ENCODE measurements at regions not wholly inside any gene's neighbourhood (a gene's known extent, or its start where the extent isn't known, plus 50 kb on each side); places are given as distances from the start of the nearest gene placed in this dataset.

DNA sequence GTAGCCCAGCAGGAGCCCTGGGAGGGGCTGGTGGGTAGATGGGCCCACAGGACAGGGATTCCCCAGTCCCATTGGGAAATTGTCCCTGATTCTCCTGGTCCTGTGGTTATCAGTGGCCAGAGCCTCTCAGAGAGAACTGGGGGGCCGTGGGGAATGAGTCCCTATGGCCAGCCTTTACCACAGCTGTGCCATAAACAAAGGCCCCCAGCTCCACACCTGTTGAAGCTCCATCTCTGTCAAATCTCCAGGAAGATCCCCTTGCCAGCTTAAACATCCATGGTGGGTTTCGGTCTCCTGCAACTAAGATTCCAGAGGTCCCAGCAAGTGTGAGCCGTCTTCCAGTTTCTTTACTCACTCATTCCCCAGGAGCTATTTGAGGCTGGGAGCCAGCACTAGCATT, 897.1 kb downstream of the LRRTM4 start:
- H2AFZ ChIP-seq (ENCODE audit: low read depth, low read length), result no peak overlapping the region
- H3K36me3 ChIP-seq (ENCODE audit: control insufficient read depth in 2 of 2, extremely low read depth in 1 of 2, insufficient read depth in 2 of 2, low read length in 2 of 2), result no peaks in the 10 kb centered on the region
- no peak for DNase-seq (ENCODE audit: low read depth, low spot score)
- H3K4me2 ChIP-seq (ENCODE audit: insufficient read depth, low read length), result no peak overlapping the region
- H3K79me2 ChIP-seq (ENCODE audit: control insufficient read depth, insufficient read depth, low read length), result no peaks in the 10 kb centered on the region
- ChIA-PET CTCF (no interaction called here), POLR2A (no interaction called here)
- H3K9me3 ChIP-seq (replicated peaks; ENCODE audit: control insufficient read depth, insufficient read depth, low read length), result no peaks in the 10 kb centered on the region
- no peaks in the 10 kb centered on the region for H3K9me1 ChIP-seq (replicated peaks; ENCODE audit: control insufficient read depth, extremely low read depth, insufficient read depth, low read length)
- no peak overlapping the region for H3K9ac ChIP-seq (replicated peaks; ENCODE audit: extremely low read depth, insufficient read depth, low read length)
- H4K20me1 ChIP-seq (replicated peaks; ENCODE audit: control insufficient read depth, extremely low read depth, insufficient read depth, low read length), result no peaks in the 10 kb centered on the region
- no peak overlapping the region for H3K27ac ChIP-seq (ENCODE audit: insufficient read depth, low read depth, low read length)
- dilution Hi-C loops (cut with MboI; ENCODE audit: extremely low pct_ligation_motif_present, low sequenced_read_pairs) (no loop called here), intact Hi-C loops (cut with micrococcal nuclease) (no loop called here)
- H3K4me3 ChIP-seq (replicated peaks in 1 of 3; ENCODE audit: insufficient read depth in 1 of 3, low read depth in 1 of 3, low read length in 3 of 3), result no peak overlapping the region
- no peaks in the 10 kb centered on the region for H3K27me3 ChIP-seq (ENCODE audit: control insufficient read depth in 2 of 2, insufficient read depth in 2 of 2, low read length in 2 of 2)
- FAIRE-seq, result no peak
- no peaks in the 10 kb centered on the region for H3K4me1 ChIP-seq (ENCODE audit: control insufficient read depth, extremely low read depth, insufficient read depth, low read length)
- TF ChIP-seq, protein P1, sequence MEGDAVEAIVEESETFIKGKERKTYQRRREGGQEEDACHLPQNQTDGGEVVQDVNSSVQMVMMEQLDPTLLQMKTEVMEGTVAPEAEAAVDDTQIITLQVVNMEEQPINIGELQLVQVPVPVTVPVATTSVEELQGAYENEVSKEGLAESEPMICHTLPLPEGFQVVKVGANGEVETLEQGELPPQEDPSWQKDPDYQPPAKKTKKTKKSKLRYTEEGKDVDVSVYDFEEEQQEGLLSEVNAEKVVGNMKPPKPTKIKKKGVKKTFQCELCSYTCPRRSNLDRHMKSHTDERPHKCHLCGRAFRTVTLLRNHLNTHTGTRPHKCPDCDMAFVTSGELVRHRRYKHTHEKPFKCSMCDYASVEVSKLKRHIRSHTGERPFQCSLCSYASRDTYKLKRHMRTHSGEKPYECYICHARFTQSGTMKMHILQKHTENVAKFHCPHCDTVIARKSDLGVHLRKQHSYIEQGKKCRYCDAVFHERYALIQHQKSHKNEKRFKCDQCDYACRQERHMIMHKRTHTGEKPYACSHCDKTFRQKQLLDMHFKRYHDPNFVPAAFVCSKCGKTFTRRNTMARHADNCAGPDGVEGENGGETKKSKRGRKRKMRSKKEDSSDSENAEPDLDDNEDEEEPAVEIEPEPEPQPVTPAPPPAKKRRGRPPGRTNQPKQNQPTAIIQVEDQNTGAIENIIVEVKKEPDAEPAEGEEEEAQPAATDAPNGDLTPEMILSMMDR (IDR thresholded peaks at IDR 0.05; ENCODE audit: extremely low read depth in 1 of 2, insufficient read depth in 1 of 2, low read depth in 1 of 2, low read length in 2 of 2), result no peak
- TF ChIP-seq POLR2A (IDR thresholded peaks at IDR 0.05; ENCODE audit: low read depth, low read length), result no peak
- TF ChIP-seq POLR2AphosphoS5 (IDR thresholded peaks at IDR 0.05; ENCODE audit: insufficient read depth, low read depth, low read length), result no peak
- TF ChIP-seq FOS (IDR thresholded peaks at IDR 0.05; ENCODE audit: borderline replicate concordance, insufficient read depth, low read length), result no peak
- TF ChIP-seq EZH2 (IDR thresholded peaks at IDR 0.05; ENCODE audit: borderline replicate concordance, low read depth, low read length, severe bottlenecking), result no peak
- TF ChIP-seq, protein P2, sequence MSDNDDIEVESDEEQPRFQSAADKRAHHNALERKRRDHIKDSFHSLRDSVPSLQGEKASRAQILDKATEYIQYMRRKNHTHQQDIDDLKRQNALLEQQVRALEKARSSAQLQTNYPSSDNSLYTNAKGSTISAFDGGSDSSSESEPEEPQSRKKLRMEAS (IDR thresholded peaks at IDR 0.05; ENCODE audit: insufficient read depth, insufficient read length), result no peak
- no peak for TF ChIP-seq JUN (IDR thresholded peaks at IDR 0.05; ENCODE audit: borderline replicate concordance, insufficient read depth, insufficient read length, low read depth)
- TF ChIP-seq MYC (IDR thresholded peaks at IDR 0.05; ENCODE audit: low read depth, low read length), result no peak
- no peak for TF ChIP-seq GATA2 (IDR thresholded peaks at IDR 0.05; ENCODE audit: insufficient read depth, insufficient read length, low read depth, low read length)
- no TSS peak for BruUV-seq (replicated peaks)

All from endothelial cell of umbilical vein (primary cell).